Astrocyte (in vitro differentiated cells and primary cell): ENCODE measurements at regions not wholly inside any gene's neighbourhood (a gene's known extent, or its start where the extent isn't known, plus 50 kb on each side); places are given as distances from the start of the nearest gene placed in this dataset.

Experiments
- DNase-seq: peaks from one replicate; pipeline ENCODE4 v3.0.0-alpha.2; 2010; ENCODE audit warnings: low read depth
- FAIRE-seq: peaks from 2 replicates; lab custom pipeline; 2011; peaks lifted over from hg19 to GRCh38; lab: Jason Lieb, UNC
- H2AFZ ChIP-seq: 2 replicates; pipeline ENCODE4 v1.6.0; 2012; ENCODE audit warnings: low read depth, low read length, inconsistent platforms
- H3K27ac ChIP-seq: 2 replicates; pipeline ENCODE4 v1.5.1; 2011; ENCODE audit warnings: low read depth, low read length, inconsistent platforms
- H3K27me3 ChIP-seq: 2 replicates; pipeline ENCODE4 v1.6.0; 2011; ENCODE audit warnings: low read length, inconsistent platforms; ENCODE audit not compliant: insufficient read depth
- H3K36me3 ChIP-seq: 2 replicates; pipeline ENCODE4 v1.5.1; 2011; ENCODE audit warnings: low read length, inconsistent platforms; ENCODE audit not compliant: insufficient read depth
- H3K4me1 ChIP-seq: 2 replicates; pipeline ENCODE4 v1.5.1; 2011; ENCODE audit warnings: low read length, inconsistent platforms; ENCODE audit not compliant: insufficient read depth
- H3K4me2 ChIP-seq: 2 replicates; pipeline ENCODE4 v1.6.0; 2012; ENCODE audit warnings: low read length, inconsistent platforms
- H3K4me3 ChIP-seq: 2 replicates; pipeline ENCODE4 v1.5.1; 2011; ENCODE audit warnings: low read depth, mild to moderate bottlenecking, low read length, inconsistent platforms; ENCODE audit not compliant: insufficient read depth
- H3K79me2 ChIP-seq: 2 replicates; pipeline ENCODE4 v1.6.0; 2012; ENCODE audit warnings: mild to moderate bottlenecking, low read length, inconsistent platforms; ENCODE audit not compliant: insufficient read depth
- H3K9ac ChIP-seq: 2 replicates; pipeline ENCODE4 v1.6.0; 2012; ENCODE audit warnings: mild to moderate bottlenecking, low read length, inconsistent platforms
- H3K9me3 ChIP-seq: 2 replicates; pipeline ENCODE4 v1.5.1; 2012; ENCODE audit warnings: low read depth, mild to moderate bottlenecking, low read length, inconsistent platforms; ENCODE audit not compliant: insufficient read depth
- H4K20me1 ChIP-seq: 2 replicates; pipeline ENCODE4 v1.6.0; 2012; ENCODE audit warnings: low read length, inconsistent platforms; ENCODE audit not compliant: insufficient read depth
- H3K27ac Mint-ChIP-seq: one replicate; pipeline ENCODE4 v1.8.0; 2021; ENCODE audit warnings: mild to moderate bottlenecking, mixed read lengths; ENCODE audit not compliant: unreplicated experiment
- H3K27me3 Mint-ChIP-seq: one replicate; pipeline ENCODE4 v1.8.0; 2021; ENCODE audit warnings: low read depth, mixed read lengths; ENCODE audit not compliant: unreplicated experiment
- H3K36me3 Mint-ChIP-seq: one replicate; pipeline ENCODE4 v1.8.0; 2021; ENCODE audit warnings: low read depth, mixed read lengths; ENCODE audit not compliant: unreplicated experiment
- H3K4me1 Mint-ChIP-seq: one replicate; pipeline ENCODE4 v1.8.0; 2021; ENCODE audit warnings: low read depth, mixed read lengths; ENCODE audit not compliant: unreplicated experiment
- H3K4me3 Mint-ChIP-seq: one replicate; pipeline ENCODE4 v1.8.0; 2021; ENCODE audit warnings: mild to moderate bottlenecking, moderate library complexity, mixed read lengths; ENCODE audit not compliant: unreplicated experiment
- H3K9me3 Mint-ChIP-seq: one replicate; pipeline ENCODE4 v1.8.0; 2021; ENCODE audit warnings: mild to moderate bottlenecking, mixed read lengths; ENCODE audit not compliant: unreplicated experiment
- EZH2 ChIP-seq: IDR thresholded peaks from 2 replicates; pipeline ENCODE4 v1.6.1; 2012; ENCODE audit warnings: mild to moderate bottlenecking, low read length, inconsistent platforms; ENCODE audit not compliant: insufficient read depth
- TF ChIP-seq, protein P1 (sequence below): IDR thresholded peaks from 2 replicates; pipeline ENCODE4 v1.5.1; 2011; ENCODE audit warnings: low read depth, mild to moderate bottlenecking, inconsistent platforms, low read length, moderate library complexity; ENCODE audit not compliant: insufficient read depth

DNA sequence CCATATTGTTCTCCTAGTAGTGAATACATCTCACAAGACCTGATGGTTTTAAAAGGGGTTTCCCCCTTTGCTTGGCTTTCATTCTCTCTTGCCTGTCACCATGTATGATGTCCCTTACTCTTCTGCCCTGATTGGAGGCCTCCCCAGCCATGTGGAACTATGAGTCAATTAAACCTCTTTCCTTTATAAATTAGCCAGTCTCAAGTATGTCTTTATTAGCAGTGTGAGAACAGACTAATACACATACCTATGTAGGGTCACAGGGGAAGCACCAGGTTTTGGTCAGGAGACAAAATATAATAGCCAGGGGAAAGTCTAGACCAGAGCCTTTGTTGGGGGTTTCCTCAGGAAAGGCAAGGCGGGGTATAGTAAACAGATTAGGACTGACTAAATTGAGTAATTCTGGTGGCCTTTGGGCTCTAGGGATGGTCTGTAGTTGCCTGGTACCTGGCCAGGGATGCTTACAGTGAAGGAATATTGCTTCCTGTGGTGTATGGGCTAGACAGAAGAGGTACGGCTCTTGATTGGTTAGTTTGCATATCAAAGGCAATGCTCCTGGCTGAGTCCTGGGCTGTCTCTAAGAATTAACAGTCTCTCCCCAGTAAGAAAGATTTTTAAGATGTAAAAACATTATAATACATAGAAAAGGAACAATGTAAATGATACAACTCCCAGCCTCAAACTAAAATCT lies 254.5 kb downstream of the ELAVL2 start:
- H3K36me3 ChIP-seq: no peaks in the 10 kb centered on the region
- H3K9me3 Mint-ChIP-seq: peaks cover 2% of the 10 kb centered on the region
- H2AFZ ChIP-seq: no peak overlapping the region
- no peaks in the 10 kb centered on the region for H3K36me3 Mint-ChIP-seq
- peaks cover 7% of the 10 kb centered on the region for H3K4me1 Mint-ChIP-seq
- H4K20me1 ChIP-seq: no peaks in the 10 kb centered on the region
- H3K27me3 ChIP-seq: no peaks in the 10 kb centered on the region
- no peaks in the 10 kb centered on the region for H3K27me3 Mint-ChIP-seq
- H3K79me2 ChIP-seq: no peaks in the 10 kb centered on the region
- no peak overlapping the region for H3K27ac Mint-ChIP-seq
- TF ChIP-seq, protein P1, sequence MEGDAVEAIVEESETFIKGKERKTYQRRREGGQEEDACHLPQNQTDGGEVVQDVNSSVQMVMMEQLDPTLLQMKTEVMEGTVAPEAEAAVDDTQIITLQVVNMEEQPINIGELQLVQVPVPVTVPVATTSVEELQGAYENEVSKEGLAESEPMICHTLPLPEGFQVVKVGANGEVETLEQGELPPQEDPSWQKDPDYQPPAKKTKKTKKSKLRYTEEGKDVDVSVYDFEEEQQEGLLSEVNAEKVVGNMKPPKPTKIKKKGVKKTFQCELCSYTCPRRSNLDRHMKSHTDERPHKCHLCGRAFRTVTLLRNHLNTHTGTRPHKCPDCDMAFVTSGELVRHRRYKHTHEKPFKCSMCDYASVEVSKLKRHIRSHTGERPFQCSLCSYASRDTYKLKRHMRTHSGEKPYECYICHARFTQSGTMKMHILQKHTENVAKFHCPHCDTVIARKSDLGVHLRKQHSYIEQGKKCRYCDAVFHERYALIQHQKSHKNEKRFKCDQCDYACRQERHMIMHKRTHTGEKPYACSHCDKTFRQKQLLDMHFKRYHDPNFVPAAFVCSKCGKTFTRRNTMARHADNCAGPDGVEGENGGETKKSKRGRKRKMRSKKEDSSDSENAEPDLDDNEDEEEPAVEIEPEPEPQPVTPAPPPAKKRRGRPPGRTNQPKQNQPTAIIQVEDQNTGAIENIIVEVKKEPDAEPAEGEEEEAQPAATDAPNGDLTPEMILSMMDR: no peak
- TF ChIP-seq EZH2: no peak
- H3K4me3 ChIP-seq: no peak overlapping the region
- no peaks in the 10 kb centered on the region for H3K4me1 ChIP-seq
- no peak overlapping the region for H3K4me3 Mint-ChIP-seq
- FAIRE-seq: no peak
- no peak overlapping the region for H3K9ac ChIP-seq
- H3K27ac ChIP-seq: no peak overlapping the region
- no peak for DNase-seq
- no peaks in the 10 kb centered on the region for H3K9me3 ChIP-seq
- no peak overlapping the region for H3K4me2 ChIP-seq

DNA sequence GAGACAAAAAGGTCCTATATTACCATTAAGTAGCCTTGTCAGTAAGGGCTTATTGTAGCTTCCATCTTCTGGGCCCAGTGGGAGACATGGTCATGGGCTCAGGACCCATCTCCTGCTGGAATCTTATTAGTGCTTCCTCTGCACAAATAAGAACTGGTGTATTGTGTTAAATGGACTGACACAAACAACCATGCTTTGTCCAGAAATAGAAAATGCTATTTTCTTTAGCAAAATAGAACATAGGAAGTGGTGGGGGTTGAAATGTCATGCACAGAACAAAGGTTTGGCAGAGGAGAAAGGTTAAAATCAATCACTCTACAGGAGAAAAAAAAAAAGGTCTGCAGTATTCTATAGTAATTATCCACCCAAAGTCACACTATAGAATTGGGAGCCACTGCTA lies 252.2 kb downstream of the ELAVL2 start:
- H3K27me3 ChIP-seq: no peaks in the 10 kb centered on the region
- Mint-ChIP-seq H3K4me1 (no peaks in the 10 kb centered on the region), H3K27ac (no peak overlapping the region), H3K27me3 (no peaks in the 10 kb centered on the region), H3K4me3 (no peak overlapping the region), H3K9me3 (peaks cover 4% of the 10 kb centered on the region), H3K36me3 (no peaks in the 10 kb centered on the region)
- no peak overlapping the region for H3K27ac ChIP-seq
- H3K4me1 ChIP-seq: no peaks in the 10 kb centered on the region
- no peak for DNase-seq
- TF ChIP-seq, protein P1: no peak
- no peak for TF ChIP-seq EZH2
- no peaks in the 10 kb centered on the region for H3K36me3 ChIP-seq
- no peaks in the 10 kb centered on the region for H3K9me3 ChIP-seq
- no peaks in the 10 kb centered on the region for H4K20me1 ChIP-seq
- no peak overlapping the region for H3K4me3 ChIP-seq
- H3K9ac ChIP-seq: no peak overlapping the region
- no peak overlapping the region for H3K4me2 ChIP-seq
- H2AFZ ChIP-seq: no peak overlapping the region
- no peak for FAIRE-seq
- no peaks in the 10 kb centered on the region for H3K79me2 ChIP-seq

- Histone ChIP-seq H3K9me3 (no peaks in the 10 kb centered on the region), H3K4me3 (no peak overlapping the region), H3K4me2 (no peak overlapping the region), H3K79me2 (no peaks in the 10 kb centered on the region), H3K27ac (no peak overlapping the region), H3K9ac (no peak overlapping the region), H3K36me3 (no peaks in the 10 kb centered on the region), H2AFZ (no peak overlapping the region), H3K27me3 (no peaks in the 10 kb centered on the region), H3K4me1 (no peaks in the 10 kb centered on the region), H4K20me1 (no peaks in the 10 kb centered on the region)
- TF ChIP-seq, protein P1: no peak
- TF ChIP-seq EZH2: no peak
- Mint-ChIP-seq H3K27me3 (no peaks in the 10 kb centered on the region), H3K27ac (no peak overlapping the region), H3K9me3 (peaks cover 2% of the 10 kb centered on the region), H3K4me1 (no peaks in the 10 kb centered on the region), H3K4me3 (no peak overlapping the region), H3K36me3 (no peaks in the 10 kb centered on the region)
- no peak for FAIRE-seq
- DNase-seq: no peak
Observed at GRCh38 chr9:23577611-23578010, 248.4 kb downstream of the ELAVL2 start.
